IMR-90 (cell line): ENCODE measurements at regions not wholly inside any gene's neighbourhood (a gene's known extent, or its start where the extent isn't known, plus 50 kb on each side); places are given as distances from the start of the nearest gene placed in this dataset.

ENCODE experiments used
- ATAC-seq: fragments of 200-7000 bp; cut with Tn5 transposase; 2 replicates; pipeline ENCODE4 v1.9.1; 2020; ENCODE audit warnings: low read depth, mild to moderate bottlenecking, moderate library complexity
- BruUV-seq: library from RNA; stranded (reverse); fragments of 400-500 nt; replicated peaks from 2 replicates; lab custom pipeline; 2021; lab: Mats Ljungman, UMichigan
- CTCF ChIA-PET: fragments of 300-600 bp; formaldehyde crosslinking; extraction: SDS; loops from one replicate; lab custom pipeline; 2021; ENCODE audit warnings: antibody characterized with exemption; lab: Yijun Ruan, JAX
- POLR2A ChIA-PET: fragments of 300-600 bp; sonication (Branson Sonifier 250); formaldehyde crosslinking; loops from one replicate; lab custom pipeline; 2022; ENCODE audit warnings: antibody characterized with exemption; ENCODE audit not compliant: unreplicated experiment; lab: Charles Lee
- DNase-seq: peaks from one replicate; pipeline ENCODE4 v3.0.0; 2013
- H2AFZ ChIP-seq: replicated peaks from 2 replicates; pipeline ENCODE3; 2013; ENCODE audit warnings: low read length, mild to moderate bottlenecking; ENCODE audit not compliant: poor library complexity
- H2AK5ac ChIP-seq: 2 replicates; pipeline ENCODE4 v1.6.1; 2013; ENCODE audit warnings: low read depth, low read length, inconsistent platforms
- H2AK9ac ChIP-seq: replicated peaks from 2 replicates; pipeline ENCODE3; 2013; ENCODE audit warnings: mild to moderate bottlenecking, low read depth, low read length, moderate library complexity; ENCODE audit not compliant: poor library complexity
- H2BK120ac ChIP-seq: 2 replicates; pipeline ENCODE4 v1.6.1; 2013; ENCODE audit warnings: low read depth, low read length, inconsistent platforms
- H2BK15ac ChIP-seq: 3 replicates; pipeline ENCODE4 v1.6.1; 2013; ENCODE audit warnings: low read depth, low read length, inconsistent platforms
- H2BK20ac ChIP-seq: 2 replicates; pipeline ENCODE4 v1.6.1; 2013; ENCODE audit warnings: low read depth, mild to moderate bottlenecking, inconsistent platforms, low read length, moderate library complexity
- H2BK5ac ChIP-seq: 2 replicates; pipeline ENCODE4 v1.6.1; 2013; ENCODE audit warnings: mild to moderate bottlenecking, low read depth, low read length, inconsistent platforms; ENCODE audit not compliant: poor library complexity, severe bottlenecking
- H3K14ac ChIP-seq: replicated peaks from 2 replicates; pipeline ENCODE4 v1.6.1; 2013; ENCODE audit warnings: low read depth, low read length, inconsistent platforms
- H3K18ac ChIP-seq: 2 replicates; pipeline ENCODE4 v1.6.1; 2013; ENCODE audit warnings: low read depth, low read length, control low read depth
- H3K23ac ChIP-seq: 2 replicates; pipeline ENCODE4 v1.6.1; 2013; ENCODE audit warnings: low read depth, low read length, inconsistent platforms
- H3K27ac ChIP-seq: 2 replicates; pipeline ENCODE4 v1.5.1; 2013; ENCODE audit warnings: mild to moderate bottlenecking, control low read depth, low read length; ENCODE audit not compliant: insufficient read depth
- H3K27me3 ChIP-seq: 2 replicates; pipeline ENCODE4 v1.6.1; 2013; ENCODE audit warnings: low read length; ENCODE audit not compliant: control insufficient read depth, insufficient read depth
- H3K36me3 ChIP-seq: 2 replicates; pipeline ENCODE4 v1.6.1; 2013; ENCODE audit warnings: low read length, mixed read lengths; ENCODE audit not compliant: control insufficient read depth, insufficient read depth
- H3K4ac ChIP-seq: 2 replicates; pipeline ENCODE4 v1.6.1; 2013; ENCODE audit warnings: low read depth, low read length, inconsistent platforms
- H3K4me1 ChIP-seq: 2 replicates; pipeline ENCODE4 v1.6.1; 2013; ENCODE audit warnings: low read length, mixed read lengths; ENCODE audit not compliant: control insufficient read depth, insufficient read depth
- H3K4me2 ChIP-seq: 2 replicates; pipeline ENCODE4 v1.6.1; 2013; ENCODE audit warnings: low read depth, mild to moderate bottlenecking, control low read depth, low read length, moderate library complexity
- H3K4me3 ChIP-seq: 2 replicates; pipeline ENCODE4 v1.5.1; 2013; ENCODE audit warnings: low read depth, mild to moderate bottlenecking, control low read depth, low read length, moderate library complexity; ENCODE audit not compliant: insufficient read depth
- H3K56ac ChIP-seq: 2 replicates; pipeline ENCODE4 v1.6.1; 2013; ENCODE audit warnings: low read length, inconsistent platforms; ENCODE audit not compliant: insufficient read depth; ENCODE audit errors: extremely low read depth
- H3K79me1 ChIP-seq, 2 experiments: 2 replicates each; pipeline ENCODE4 v1.6.1; 2013; ENCODE audit warnings: low read length in 2 of 2, inconsistent platforms in 1 of 2, low read depth in 1 of 2
- H3K9ac ChIP-seq: 2 replicates; pipeline ENCODE4 v1.6.1; 2013; ENCODE audit warnings: low read depth, low read length, control low read depth
- H3K9me1 ChIP-seq: 2 replicates; pipeline ENCODE4 v1.6.1; 2013; ENCODE audit warnings: low read length, inconsistent platforms; ENCODE audit not compliant: insufficient read depth
- H3K9me3 ChIP-seq: 2 replicates; pipeline ENCODE4 v1.6.1; 2013; ENCODE audit warnings: low read length; ENCODE audit not compliant: control insufficient read depth, insufficient read depth
- H4K20me1 ChIP-seq: 2 replicates; pipeline ENCODE4 v1.6.1; 2013; ENCODE audit warnings: low read length, inconsistent platforms; ENCODE audit not compliant: insufficient read depth
- H4K5ac ChIP-seq: 2 replicates; pipeline ENCODE4 v1.6.1; 2013; ENCODE audit warnings: mild to moderate bottlenecking, low read depth, low read length, control low read depth
- H4K8ac ChIP-seq, 2 experiments: 2 replicates each; pipeline ENCODE4 v1.6.1; 2013; ENCODE audit warnings: low read depth in 2 of 2, low read length in 2 of 2, control low read depth in 1 of 2, inconsistent platforms in 1 of 2
- H4K91ac ChIP-seq: 2 replicates; pipeline ENCODE4 v1.6.1; 2013; ENCODE audit warnings: low read depth, low read length, inconsistent platforms; ENCODE audit not compliant: insufficient read depth
- BHLHE40 ChIP-seq: fragments of 150-350 bp; IDR thresholded peaks from 2 replicates; pipeline ENCODE4 v1.6.1; 2016; ENCODE audit warnings: mild to moderate bottlenecking, low read depth, low read length
- CEBPB ChIP-seq: IDR thresholded peaks from 2 replicates; pipeline ENCODE4 v1.6.1; 2012; ENCODE audit warnings: low read depth, low read length, improper control_type of control experiment
- CHD1 ChIP-seq: IDR thresholded peaks from 2 replicates; pipeline ENCODE4 v1.6.1; 2012; ENCODE audit warnings: low read depth, low read length, improper control_type of control experiment
- CTCF ChIP-seq: conservative IDR thresholded peaks from 2 replicates; pipeline ENCODE4 v1.5.1; 2012; ENCODE audit warnings: mild to moderate bottlenecking, low read depth, low read length, improper control_type of control experiment
- ELK1 ChIP-seq: fragments of 150-350 bp; IDR thresholded peaks from 2 replicates; pipeline ENCODE4 v1.6.1; 2016; ENCODE audit warnings: low read depth, mild to moderate bottlenecking, low read length, moderate library complexity, borderline replicate concordance
- FOS ChIP-seq: fragments of 150-350 bp; IDR thresholded peaks from 2 replicates; pipeline ENCODE4 v1.6.1; 2016; ENCODE audit warnings: low read depth, low read length
- MAFK ChIP-seq: IDR thresholded peaks from 2 replicates; pipeline ENCODE4 v1.6.1; 2012; ENCODE audit warnings: low read depth, low read length, improper control_type of control experiment
- MAZ ChIP-seq: IDR thresholded peaks from 2 replicates; pipeline ENCODE4 v1.6.1; 2012; ENCODE audit warnings: low read depth, mild to moderate bottlenecking, low read length, improper control_type of control experiment, moderate library complexity, borderline replicate concordance
- MXI1 ChIP-seq: IDR thresholded peaks from 2 replicates; pipeline ENCODE4 v1.6.1; 2012; ENCODE audit warnings: low read depth, mild to moderate bottlenecking, low read length, moderate library complexity, borderline replicate concordance
- NFE2L2 ChIP-seq: fragments of 150-350 bp; IDR thresholded peaks from 2 replicates; pipeline ENCODE4 v1.6.1; 2016; ENCODE audit warnings: low read depth, mild to moderate bottlenecking, low read length
- POLR2A ChIP-seq: IDR thresholded peaks from 2 replicates; pipeline ENCODE4 v1.6.1; 2012; ENCODE audit warnings: mild to moderate bottlenecking, low read depth, low read length
- RAD21 ChIP-seq: IDR thresholded peaks from 2 replicates; pipeline ENCODE4 v1.6.1; 2012; ENCODE audit warnings: low read length, improper control_type of control experiment
- RCOR1 ChIP-seq: IDR thresholded peaks from 2 replicates; pipeline ENCODE4 v1.6.1; 2012; ENCODE audit warnings: mild to moderate bottlenecking, low read length, improper control_type of control experiment; ENCODE audit not compliant: insufficient replicate concordance
- RFX5 ChIP-seq: IDR thresholded peaks from 2 replicates; pipeline ENCODE4 v1.8.0; 2012; ENCODE audit warnings: low read depth, mild to moderate bottlenecking, low read length, moderate library complexity
- SMC3 ChIP-seq: fragments of 150-350 bp; IDR thresholded peaks from 2 replicates; pipeline ENCODE4 v1.6.1; 2016; ENCODE audit warnings: low read depth, mild to moderate bottlenecking, antibody characterized with exemption, low read length, moderate library complexity
- USF2 ChIP-seq: fragments of 150-350 bp; IDR thresholded peaks from 2 replicates; pipeline ENCODE4 v1.6.1; 2017; ENCODE audit warnings: mild to moderate bottlenecking, antibody characterized with exemption, low read length, low read depth
- WGBS, 2 experiments: methylation state at CpG; one replicate each; pipeline versions ENCODE4 v1.1.5 to v1.1.7; 2013; ENCODE audit warnings: missing lambda C conversion rate in 2 of 2; ENCODE audit not compliant: insufficient read length in 1 of 2; ENCODE audit errors: extremely low coverage in 2 of 2; 5-methylcytosine and 5-hydroxymethylcytosine counted together
- dilution Hi-C: fragments of 300-500 bp; cut with HindIII; formaldehyde crosslinking; loops from one replicate; pipeline ENCODE4 v1.14.3; 2018; ENCODE audit warnings: low sequenced_read_pairs; ENCODE audit not compliant: unreplicated experiment
- in situ Hi-C: fragments of 300-500 bp; cut with MboI; formaldehyde crosslinking; loops from 3 replicates; pipeline ENCODE4 v1.14.3; 2019; ENCODE audit warnings: low sequenced_read_pairs, inconsistent platforms, mixed read lengths
- intact Hi-C: fragments of 100-400 bp; cut with micrococcal nuclease; formaldehyde crosslinking; loops from 2 replicates; pipeline ENCODE4 v1.10.0; 2022

GRCh38 chr5:2295476-2295875 is 412.8 kb upstream of the IRX4 start:
- dilution Hi-C loops = no loop called here

More at GRCh38 chr5:2295476-2295875, 412.8 kb upstream of the IRX4 start:
- no peak overlapping the region for H3K9ac ChIP-seq
- no peak overlapping the region for H2AK5ac ChIP-seq
- H2BK5ac ChIP-seq = no peak overlapping the region
- H3K18ac ChIP-seq = no peak overlapping the region
- H3K36me3 ChIP-seq = no peaks in the 10 kb centered on the region
- H3K79me1 ChIP-seq = no peaks in the 10 kb centered on the region
- no peak overlapping the region for H3K4me2 ChIP-seq
- H2AFZ ChIP-seq = no peak overlapping the region
- H3K14ac ChIP-seq = no peak overlapping the region
- ChIA-PET POLR2A (no interaction called here), CTCF (no interaction called here)
- H3K56ac ChIP-seq = no peak overlapping the region
- intact Hi-C loops = no loop called here
- H4K20me1 ChIP-seq = no peaks in the 10 kb centered on the region
- H3K9me1 ChIP-seq = no peaks in the 10 kb centered on the region
- no peak overlapping the region for H3K23ac ChIP-seq
- TF ChIP-seq ELK1 (no peak), NFE2L2 (no peak), SMC3 (no peak), MAFK (no peak), CTCF (no peak), RAD21 (no peak), CHD1 (no peak), MXI1 (no peak), MAZ (no peak), BHLHE40 (no peak), FOS (no peak), POLR2A (no peak), USF2 (no peak), RCOR1 (no peak), RFX5 (no peak), CEBPB (no peak)
- H3K4me1 ChIP-seq = no peaks in the 10 kb centered on the region
- H2AK9ac ChIP-seq = no peak overlapping the region
- no peak overlapping the region for H4K8ac ChIP-seq
- DNase-seq = no peak
- BruUV-seq = no TSS peak
- no peaks in the 10 kb centered on the region for H3K27me3 ChIP-seq
- no peak overlapping the region for H3K4me3 ChIP-seq
- WGBS, 2 experiments = 75% methylated on average over 6 of the region's 13 CpGs; no CpG with 5 or more reads in 1 of the 2 experiments
- no peak overlapping the region for H4K5ac ChIP-seq
- peaks cover 41% of the 10 kb centered on the region for H3K9me3 ChIP-seq
- H3K4ac ChIP-seq = no peak overlapping the region
- in situ Hi-C loops = no loop called here
- H2BK20ac ChIP-seq = no peak overlapping the region
- no peak overlapping the region for H4K91ac ChIP-seq
- H3K27ac ChIP-seq = no peak overlapping the region
- no peak for ATAC-seq
- H2BK120ac ChIP-seq = no peak overlapping the region
- H2BK15ac ChIP-seq = no peak overlapping the region
